ENCODE measurements at regions not wholly inside any gene's neighbourhood (a gene's known extent, or its start where the extent isn't known, plus 50 kb on each side); places are given as distances from the start of the nearest gene placed in this dataset.

DNA sequence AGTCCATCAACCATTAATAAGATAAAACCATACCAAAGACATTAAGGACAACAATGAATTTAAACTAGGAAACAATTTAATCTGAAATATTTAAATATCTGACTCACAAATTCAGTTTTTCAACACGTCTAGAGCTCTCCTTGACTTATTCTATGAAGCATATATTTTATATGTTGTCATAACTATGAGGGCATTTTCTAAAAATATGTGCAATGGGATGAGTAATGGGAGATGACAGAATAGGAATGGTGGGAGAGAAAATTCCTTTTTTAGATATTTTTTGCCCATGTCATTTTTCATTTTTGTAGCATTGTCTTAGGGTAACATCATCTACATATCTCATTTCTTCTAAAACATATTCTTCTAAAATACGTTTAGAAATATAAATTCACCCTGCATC, 79.2 kb upstream of the CDH2 start:
- TF ChIP-seq, protein P1, sequence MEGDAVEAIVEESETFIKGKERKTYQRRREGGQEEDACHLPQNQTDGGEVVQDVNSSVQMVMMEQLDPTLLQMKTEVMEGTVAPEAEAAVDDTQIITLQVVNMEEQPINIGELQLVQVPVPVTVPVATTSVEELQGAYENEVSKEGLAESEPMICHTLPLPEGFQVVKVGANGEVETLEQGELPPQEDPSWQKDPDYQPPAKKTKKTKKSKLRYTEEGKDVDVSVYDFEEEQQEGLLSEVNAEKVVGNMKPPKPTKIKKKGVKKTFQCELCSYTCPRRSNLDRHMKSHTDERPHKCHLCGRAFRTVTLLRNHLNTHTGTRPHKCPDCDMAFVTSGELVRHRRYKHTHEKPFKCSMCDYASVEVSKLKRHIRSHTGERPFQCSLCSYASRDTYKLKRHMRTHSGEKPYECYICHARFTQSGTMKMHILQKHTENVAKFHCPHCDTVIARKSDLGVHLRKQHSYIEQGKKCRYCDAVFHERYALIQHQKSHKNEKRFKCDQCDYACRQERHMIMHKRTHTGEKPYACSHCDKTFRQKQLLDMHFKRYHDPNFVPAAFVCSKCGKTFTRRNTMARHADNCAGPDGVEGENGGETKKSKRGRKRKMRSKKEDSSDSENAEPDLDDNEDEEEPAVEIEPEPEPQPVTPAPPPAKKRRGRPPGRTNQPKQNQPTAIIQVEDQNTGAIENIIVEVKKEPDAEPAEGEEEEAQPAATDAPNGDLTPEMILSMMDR (IDR thresholded peaks at IDR 0.05), result no peak
- TF ChIP-seq POLR2A (IDR thresholded peaks at IDR 0.05), result no peak
